OCI-LY7 (cell line): ENCODE measurements at regions not wholly inside any gene's neighbourhood (a gene's known extent, or its start where the extent isn't known, plus 50 kb on each side); places are given as distances from the start of the nearest gene placed in this dataset.

Experiments
- CTCF ChIP-seq: fragments of 200-600 bp; sonication (generic); conservative IDR thresholded peaks from 2 replicates; pipeline ENCODE4 v1.5.1; 2014; ENCODE audit warnings: mild to moderate bottlenecking, antibody characterized with exemption, low read length, moderate library complexity, mixed read lengths
- EZH2phosphoT487 ChIP-seq: fragments of 200-600 bp; sonication (generic); IDR thresholded peaks from 2 replicates; pipeline ENCODE4 v1.6.1; 2018; ENCODE audit warnings: low read depth, borderline replicate concordance, mild to moderate bottlenecking, mixed run types, antibody characterized with exemption, low read length, moderate library complexity, mixed read lengths

- TF ChIP-seq CTCF: no peak
- no peak for TF ChIP-seq EZH2phosphoT487
These were observed 619.5 kb upstream of the FANCL start for GRCh38 chr2:58860586-58860985.
